ENCODE measurements at regions not wholly inside any gene's neighbourhood (a gene's known extent, or its start where the extent isn't known, plus 50 kb on each side); places are given as distances from the start of the nearest gene placed in this dataset.

DNA sequence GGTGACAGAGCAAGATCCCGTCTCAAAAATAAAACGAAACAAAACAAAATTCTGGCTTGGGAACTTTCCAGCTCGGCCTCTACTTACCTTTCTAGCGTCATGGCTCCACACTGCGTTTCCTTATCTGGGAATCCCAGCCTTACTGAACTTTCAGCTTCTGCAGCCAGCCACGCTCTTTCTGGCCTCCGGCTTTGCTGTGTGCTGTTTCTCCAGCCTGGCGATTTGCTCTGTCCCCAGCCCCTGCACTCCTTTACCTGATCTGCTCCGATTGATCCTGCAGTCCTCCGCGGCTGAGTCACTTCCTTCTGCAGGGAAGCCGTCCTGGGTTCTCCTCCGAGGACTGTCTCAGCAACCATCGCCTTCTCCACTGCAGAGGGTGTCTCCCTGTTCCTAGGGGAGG, 71.0 kb upstream of the FAM171A1 start:
- TF ChIP-seq, protein P1, sequence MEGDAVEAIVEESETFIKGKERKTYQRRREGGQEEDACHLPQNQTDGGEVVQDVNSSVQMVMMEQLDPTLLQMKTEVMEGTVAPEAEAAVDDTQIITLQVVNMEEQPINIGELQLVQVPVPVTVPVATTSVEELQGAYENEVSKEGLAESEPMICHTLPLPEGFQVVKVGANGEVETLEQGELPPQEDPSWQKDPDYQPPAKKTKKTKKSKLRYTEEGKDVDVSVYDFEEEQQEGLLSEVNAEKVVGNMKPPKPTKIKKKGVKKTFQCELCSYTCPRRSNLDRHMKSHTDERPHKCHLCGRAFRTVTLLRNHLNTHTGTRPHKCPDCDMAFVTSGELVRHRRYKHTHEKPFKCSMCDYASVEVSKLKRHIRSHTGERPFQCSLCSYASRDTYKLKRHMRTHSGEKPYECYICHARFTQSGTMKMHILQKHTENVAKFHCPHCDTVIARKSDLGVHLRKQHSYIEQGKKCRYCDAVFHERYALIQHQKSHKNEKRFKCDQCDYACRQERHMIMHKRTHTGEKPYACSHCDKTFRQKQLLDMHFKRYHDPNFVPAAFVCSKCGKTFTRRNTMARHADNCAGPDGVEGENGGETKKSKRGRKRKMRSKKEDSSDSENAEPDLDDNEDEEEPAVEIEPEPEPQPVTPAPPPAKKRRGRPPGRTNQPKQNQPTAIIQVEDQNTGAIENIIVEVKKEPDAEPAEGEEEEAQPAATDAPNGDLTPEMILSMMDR (conservative IDR thresholded peaks at IDR 0.05; ENCODE audit: low read length): no peak
- TF ChIP-seq EZH2phosphoT487 (IDR thresholded peaks at IDR 0.05; ENCODE audit: borderline replicate concordance): no peak

Measured in Loucy (cell line).